ENCODE measurements at regions not wholly inside any gene's neighbourhood (a gene's known extent, or its start where the extent isn't known, plus 50 kb on each side); places are given as distances from the start of the nearest gene placed in this dataset.

GRCh38 chr7:63031838-63032436 is 966.7 kb upstream of the ZNF722 start:
- H3K9me3 ChIP-seq (ENCODE audit: control insufficient read depth, insufficient read depth, low read length) = peaks cover 39% of the 10 kb centered on the region

DNA sequence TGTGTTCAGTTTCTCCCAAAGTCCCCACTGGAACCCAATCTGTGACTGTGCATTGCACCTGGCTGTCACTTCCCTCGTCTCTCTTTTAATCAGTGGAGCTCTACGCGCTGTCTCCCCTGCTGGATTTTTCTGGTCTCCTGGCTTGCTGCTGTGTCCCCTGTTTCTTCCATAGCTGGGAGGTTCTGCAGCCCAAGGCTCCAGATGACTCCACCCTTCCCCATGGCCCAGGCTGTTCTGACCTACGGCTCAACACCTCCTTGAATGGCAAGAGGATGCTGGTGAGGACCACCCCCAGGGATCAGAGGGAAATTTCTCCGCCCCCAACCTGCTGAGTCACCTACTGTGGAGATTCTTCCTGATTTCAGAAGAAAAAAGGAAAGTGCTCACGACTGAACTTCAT is 961.4 kb upstream of the ZNF722 start:
- no peaks in the 10 kb centered on the region for H3K4me1 ChIP-seq (ENCODE audit: control insufficient read depth, insufficient read depth, low read length)
- H3K9me3 ChIP-seq (ENCODE audit: control insufficient read depth, insufficient read depth, low read length) = peaks cover 55% of the 10 kb centered on the region
- no peaks in the 10 kb centered on the region for H3K27me3 ChIP-seq (ENCODE audit: control insufficient read depth, insufficient read depth, low read length)
- H3K9ac ChIP-seq (ENCODE audit: low read depth, low read length) = no peak overlapping the region
- no peaks in the 10 kb centered on the region for H3K36me3 ChIP-seq (ENCODE audit: control insufficient read depth, insufficient read depth, low read length)
- H3K4me3 ChIP-seq (ENCODE audit: low read depth, low read length) = no peak overlapping the region

More at GRCh38 chr7:63031838-63032436, 966.7 kb upstream of the ZNF722 start:
- Histone ChIP-seq H3K36me3 (ENCODE audit: control insufficient read depth, insufficient read depth, low read length) (no peaks in the 10 kb centered on the region), H3K27me3 (ENCODE audit: control insufficient read depth, insufficient read depth, low read length) (no peaks in the 10 kb centered on the region), H3K9ac (ENCODE audit: low read depth, low read length) (no peak overlapping the region), H3K4me3 (ENCODE audit: low read depth, low read length) (no peak overlapping the region), H3K4me1 (ENCODE audit: control insufficient read depth, insufficient read depth, low read length) (no peaks in the 10 kb centered on the region)

DNA sequence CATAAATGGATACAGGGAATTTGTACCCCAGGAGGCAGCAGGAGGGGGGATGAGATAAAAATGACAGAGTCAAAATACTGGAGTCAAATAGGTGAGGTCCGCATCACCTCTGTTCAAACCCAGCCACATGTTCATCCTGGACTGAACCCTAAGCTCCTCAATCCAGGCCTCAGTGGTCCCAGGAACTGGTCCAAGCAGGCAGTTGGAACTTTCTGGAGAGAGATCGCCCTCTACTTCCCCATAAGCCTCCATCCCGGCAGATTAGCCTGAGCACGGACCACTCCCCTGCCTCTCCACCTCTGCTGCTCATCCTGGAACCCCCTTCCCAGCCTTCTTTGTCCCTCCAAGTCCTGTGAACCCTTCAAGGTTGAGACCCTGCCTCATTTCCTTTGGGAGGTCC is 959.7 kb upstream of the ZNF722 start:
- no peak overlapping the region for H3K9ac ChIP-seq (ENCODE audit: low read depth, low read length)
- no peak overlapping the region for H3K4me3 ChIP-seq (ENCODE audit: low read depth, low read length)
- no peaks in the 10 kb centered on the region for H3K4me1 ChIP-seq (ENCODE audit: control insufficient read depth, insufficient read depth, low read length)
- peaks cover 65% of the 10 kb centered on the region for H3K9me3 ChIP-seq (ENCODE audit: control insufficient read depth, insufficient read depth, low read length)
- H3K27me3 ChIP-seq (ENCODE audit: control insufficient read depth, insufficient read depth, low read length) = no peaks in the 10 kb centered on the region
- no peaks in the 10 kb centered on the region for H3K36me3 ChIP-seq (ENCODE audit: control insufficient read depth, insufficient read depth, low read length)

DNA sequence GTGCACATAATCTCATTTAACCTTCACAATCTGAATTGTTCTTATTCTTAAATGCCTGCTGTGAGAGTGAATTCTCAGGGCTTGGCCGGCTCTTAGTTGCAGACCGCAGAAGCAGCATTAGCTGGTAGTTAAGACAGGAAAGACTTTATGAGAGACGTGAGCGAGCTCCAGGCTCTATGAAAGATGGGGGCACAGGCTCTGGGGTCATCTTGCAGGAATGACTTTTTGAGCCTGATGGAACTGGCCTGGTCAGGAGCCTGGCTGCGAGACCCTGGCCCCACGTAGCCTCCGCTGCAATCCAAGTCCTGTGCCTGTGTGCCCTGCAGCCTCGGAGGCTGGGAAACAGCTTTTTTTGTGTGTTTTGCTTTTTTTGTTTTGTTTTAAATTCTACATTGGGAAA is 958.8 kb upstream of the ZNF722 start:
- H3K27me3 ChIP-seq (ENCODE audit: control insufficient read depth, insufficient read depth, low read length) = no peaks in the 10 kb centered on the region
- H3K9me3 ChIP-seq (ENCODE audit: control insufficient read depth, insufficient read depth, low read length) = peaks cover 66% of the 10 kb centered on the region
- H3K36me3 ChIP-seq (ENCODE audit: control insufficient read depth, insufficient read depth, low read length) = peaks cover 6% of the 10 kb centered on the region

DNA sequence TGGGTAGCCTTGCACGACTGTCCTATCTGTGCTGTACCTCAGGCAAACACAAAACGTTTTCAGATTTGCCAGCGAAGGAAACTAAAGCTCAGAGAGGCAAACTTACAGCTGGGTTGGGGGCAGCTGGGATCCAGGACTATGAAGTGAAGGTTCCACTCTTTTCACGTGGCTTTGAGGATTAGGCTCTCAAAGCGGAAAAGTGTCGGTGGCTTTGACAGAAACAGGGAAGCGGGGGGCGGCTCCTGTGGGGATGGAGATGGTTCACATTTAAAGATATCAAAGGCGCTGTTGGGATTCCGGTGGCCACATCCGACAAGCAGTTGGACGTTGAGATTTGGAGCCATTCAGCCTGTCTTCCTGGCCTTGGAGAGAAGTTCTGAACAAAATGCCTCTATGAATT is 958.3 kb upstream of the ZNF722 start:
- H3K4me3 ChIP-seq (ENCODE audit: low read depth, low read length) = no peak overlapping the region
- no peaks in the 10 kb centered on the region for H3K27me3 ChIP-seq (ENCODE audit: control insufficient read depth, insufficient read depth, low read length)
- peaks cover 67% of the 10 kb centered on the region for H3K9me3 ChIP-seq (ENCODE audit: control insufficient read depth, insufficient read depth, low read length)
- H3K9ac ChIP-seq (ENCODE audit: low read depth, low read length) = no peak overlapping the region
- peaks cover 6% of the 10 kb centered on the region for H3K36me3 ChIP-seq (ENCODE audit: control insufficient read depth, insufficient read depth, low read length)
- H3K4me1 ChIP-seq (ENCODE audit: control insufficient read depth, insufficient read depth, low read length) = no peaks in the 10 kb centered on the region

More for the DNA sequence above, 958.8 kb upstream of the ZNF722 start:
- Histone ChIP-seq H3K9ac (ENCODE audit: low read depth, low read length) (no peak overlapping the region), H3K4me3 (ENCODE audit: low read depth, low read length) (no peak overlapping the region), H3K4me1 (ENCODE audit: control insufficient read depth, insufficient read depth, low read length) (no peaks in the 10 kb centered on the region)

GRCh38 chr7:63040966-63041610 is 957.6 kb upstream of the ZNF722 start:
- no peak overlapping the region for H3K4me3 ChIP-seq (ENCODE audit: low read depth, low read length)
- H3K27me3 ChIP-seq (ENCODE audit: control insufficient read depth, insufficient read depth, low read length) = no peaks in the 10 kb centered on the region
- no peak overlapping the region for H3K9ac ChIP-seq (ENCODE audit: low read depth, low read length)
- no peaks in the 10 kb centered on the region for H3K4me1 ChIP-seq (ENCODE audit: control insufficient read depth, insufficient read depth, low read length)
- H3K36me3 ChIP-seq (ENCODE audit: control insufficient read depth, insufficient read depth, low read length) = peaks cover 6% of the 10 kb centered on the region
- H3K9me3 ChIP-seq (ENCODE audit: control insufficient read depth, insufficient read depth, low read length) = peaks cover 73% of the 10 kb centered on the region

DNA sequence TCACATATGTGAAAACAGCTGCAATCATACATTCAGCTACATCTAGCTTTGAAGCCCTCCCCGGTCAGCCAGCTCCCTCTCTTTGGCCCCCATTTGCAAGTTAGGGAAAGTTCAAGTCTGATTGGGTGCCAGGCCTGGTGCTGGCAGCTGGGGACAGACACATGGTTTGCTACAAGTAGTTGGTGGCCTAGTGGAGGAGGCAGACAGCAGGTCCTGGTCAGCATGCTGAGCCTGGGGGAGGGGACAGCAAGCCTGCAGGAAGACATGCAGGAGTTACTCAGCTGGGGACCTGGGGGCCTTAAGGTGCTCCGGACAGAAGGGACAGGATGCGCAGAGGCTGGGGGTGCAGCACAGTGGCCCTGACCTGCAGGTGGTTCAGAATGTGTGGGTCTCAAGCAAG is 956.9 kb upstream of the ZNF722 start:
- peaks cover 6% of the 10 kb centered on the region for H3K36me3 ChIP-seq (ENCODE audit: control insufficient read depth, insufficient read depth, low read length)
- H3K9ac ChIP-seq (ENCODE audit: low read depth, low read length) = no peak overlapping the region
- H3K9me3 ChIP-seq (ENCODE audit: control insufficient read depth, insufficient read depth, low read length) = peaks cover 80% of the 10 kb centered on the region
- no peaks in the 10 kb centered on the region for H3K27me3 ChIP-seq (ENCODE audit: control insufficient read depth, insufficient read depth, low read length)
- no peaks in the 10 kb centered on the region for H3K4me1 ChIP-seq (ENCODE audit: control insufficient read depth, insufficient read depth, low read length)
- no peak overlapping the region for H3K4me3 ChIP-seq (ENCODE audit: low read depth, low read length)

GRCh38 chr7:63042730-63043511 is 955.7 kb upstream of the ZNF722 start:
- Histone ChIP-seq H3K9me3 (ENCODE audit: control insufficient read depth, insufficient read depth, low read length) (peaks cover 75% of the 10 kb centered on the region), H3K4me1 (ENCODE audit: control insufficient read depth, insufficient read depth, low read length) (no peaks in the 10 kb centered on the region), H3K4me3 (ENCODE audit: low read depth, low read length) (no peak overlapping the region), H3K36me3 (ENCODE audit: control insufficient read depth, insufficient read depth, low read length) (peaks cover 6% of the 10 kb centered on the region), H3K27me3 (ENCODE audit: control insufficient read depth, insufficient read depth, low read length) (no peaks in the 10 kb centered on the region), H3K9ac (ENCODE audit: low read depth, low read length) (no peak overlapping the region)

- Histone ChIP-seq H3K9ac (ENCODE audit: low read depth, low read length) (no peak overlapping the region), H3K36me3 (ENCODE audit: control insufficient read depth, insufficient read depth, low read length) (peaks cover 6% of the 10 kb centered on the region), H3K4me3 (ENCODE audit: low read depth, low read length) (no peak overlapping the region), H3K9me3 (ENCODE audit: control insufficient read depth, insufficient read depth, low read length) (peaks cover 75% of the 10 kb centered on the region), H3K27me3 (ENCODE audit: control insufficient read depth, insufficient read depth, low read length) (no peaks in the 10 kb centered on the region), H3K4me1 (ENCODE audit: control insufficient read depth, insufficient read depth, low read length) (no peaks in the 10 kb centered on the region)
Measured at GRCh38 chr7:63043657-63044543, 954.7 kb upstream of the ZNF722 start.

- H3K27me3 ChIP-seq (ENCODE audit: control insufficient read depth, insufficient read depth, low read length) = no peaks in the 10 kb centered on the region
- H3K9ac ChIP-seq (ENCODE audit: low read depth, low read length) = no peak overlapping the region
- no peak overlapping the region for H3K4me3 ChIP-seq (ENCODE audit: low read depth, low read length)
- H3K4me1 ChIP-seq (ENCODE audit: control insufficient read depth, insufficient read depth, low read length) = no peaks in the 10 kb centered on the region
- peaks cover 77% of the 10 kb centered on the region for H3K9me3 ChIP-seq (ENCODE audit: control insufficient read depth, insufficient read depth, low read length)
- peaks cover 6% of the 10 kb centered on the region for H3K36me3 ChIP-seq (ENCODE audit: control insufficient read depth, insufficient read depth, low read length)
Measured at GRCh38 chr7:63044721-63045120, 953.9 kb upstream of the ZNF722 start.

GRCh38 chr7:63045575-63045974 is 953.1 kb upstream of the ZNF722 start:
- no peak overlapping the region for H3K9ac ChIP-seq (ENCODE audit: low read depth, low read length)
- no peaks in the 10 kb centered on the region for H3K27me3 ChIP-seq (ENCODE audit: control insufficient read depth, insufficient read depth, low read length)
- H3K36me3 ChIP-seq (ENCODE audit: control insufficient read depth, insufficient read depth, low read length) = peaks cover 6% of the 10 kb centered on the region
- H3K4me1 ChIP-seq (ENCODE audit: control insufficient read depth, insufficient read depth, low read length) = no peaks in the 10 kb centered on the region
- no peak overlapping the region for H3K4me3 ChIP-seq (ENCODE audit: low read depth, low read length)
- peaks cover 78% of the 10 kb centered on the region for H3K9me3 ChIP-seq (ENCODE audit: control insufficient read depth, insufficient read depth, low read length)
